Ishikawa (cell line): ENCODE measurements at regions not wholly inside any gene's neighbourhood (a gene's known extent, or its start where the extent isn't known, plus 50 kb on each side); places are given as distances from the start of the nearest gene placed in this dataset.

Source experiments
- CEBPB ChIP-seq: IDR thresholded peaks from 2 replicates; pipeline ENCODE4 v1.6.1; 2012
- CREB1 ChIP-seq: IDR thresholded peaks from 2 replicates; pipeline ENCODE4 v1.6.1; 2012; ENCODE audit warnings: low read depth
- EGR1 ChIP-seq: IDR thresholded peaks from 2 replicates; pipeline ENCODE4 v1.6.1; 2012
- EP300 ChIP-seq: IDR thresholded peaks from 2 replicates; pipeline ENCODE4 v1.6.1; 2012; ENCODE audit warnings: borderline replicate concordance
- FOXM1 ChIP-seq: IDR thresholded peaks from 2 replicates; pipeline ENCODE4 v1.6.1; 2012; ENCODE audit warnings: low read depth, borderline replicate concordance
- MAX ChIP-seq: IDR thresholded peaks from 2 replicates; pipeline ENCODE4 v1.6.1; 2012
- NFIC ChIP-seq: IDR thresholded peaks from 2 replicates; pipeline ENCODE4 v1.6.1; 2012
- RAD21 ChIP-seq: IDR thresholded peaks from 2 replicates; pipeline ENCODE4 v1.6.1; 2012; ENCODE audit warnings: low read depth
- TAF1 ChIP-seq: IDR thresholded peaks from 2 replicates; pipeline ENCODE4 v1.6.1; 2012; ENCODE audit warnings: low read depth, mild to moderate bottlenecking
- TEAD4 ChIP-seq: IDR thresholded peaks from 2 replicates; pipeline ENCODE4 v1.6.1; 2012
- USF1 ChIP-seq: IDR thresholded peaks from 2 replicates; pipeline ENCODE4 v1.6.1; 2012
- YY1 ChIP-seq: IDR thresholded peaks from 2 replicates; pipeline ENCODE4 v1.6.1; 2012; ENCODE audit warnings: low read depth

- TF ChIP-seq FOXM1: no peak
- no peak for TF ChIP-seq EP300
- TF ChIP-seq MAX: no peak
- no peak for TF ChIP-seq TAF1
- TF ChIP-seq RAD21: no peak
- no peak for TF ChIP-seq USF1
- no peak for TF ChIP-seq YY1
- TF ChIP-seq TEAD4: no peak
- TF ChIP-seq CEBPB: no peak
- TF ChIP-seq EGR1: no peak
- no peak for TF ChIP-seq NFIC
- TF ChIP-seq CREB1: no peak
Observed at GRCh38 chr18:39699340-39699964, 2133.9 kb upstream of the CELF4 start.
